Prostate gland (tissue), 2 donors: ENCODE measurements at regions not wholly inside any gene's neighbourhood (a gene's known extent, or its start where the extent isn't known, plus 50 kb on each side); places are given as distances from the start of the nearest gene placed in this dataset.

ENCODE experiments used
- CTCF ChIP-seq, 4 experiments: fragments of 200-600 bp in 2 of 4; fragments of 450-650 bp in 2 of 4; sonication (generic) in 2 of 4; IDR thresholded peaks; 1 replicate in 3 of 4; 2 replicates in 1 of 4; pipeline ENCODE4 v1.5.1; 2016 to 2019; ENCODE audit warnings: antibody characterized with exemption in 4 of 4, mild to moderate bottlenecking in 2 of 4, moderate library complexity in 2 of 4
- POLR2A ChIP-seq: fragments of 450-650 bp; IDR thresholded peaks from one replicate; pipeline ENCODE4 v1.6.1; 2016; ENCODE audit warnings: antibody characterized with exemption, mild to moderate bottlenecking
- POLR2AphosphoS5 ChIP-seq: sonication (generic); formaldehyde crosslinking; IDR thresholded peaks from one replicate; pipeline ENCODE4 v1.6.1; 2017; ENCODE audit warnings: antibody characterized with exemption

GRCh38 chr6:11919771-11920440, 92.2 kb upstream of the HIVEP1 start:
- no peak for TF ChIP-seq CTCF (IDR thresholded peaks at IDR 0.05)
- no peak for TF ChIP-seq POLR2AphosphoS5
- TF ChIP-seq POLR2A, result no peak
